Type B pancreatic cell (in vitro differentiated cells): ENCODE measurements at regions not wholly inside any gene's neighbourhood (a gene's known extent, or its start where the extent isn't known, plus 50 kb on each side); places are given as distances from the start of the nearest gene placed in this dataset.

Experiments used
- DNase-seq: peaks from one replicate; pipeline ENCODE4 v3.0.0; 2021; ENCODE audit warnings: mixed read lengths; ENCODE audit not compliant: unreplicated experiment; ENCODE audit errors: extremely low spot score
- H3K27ac Mint-ChIP-seq: 2 replicates; pipeline ENCODE4 v1.8.0; 2021; ENCODE audit warnings: mild to moderate bottlenecking, mixed read lengths
- H3K27me3 Mint-ChIP-seq: 2 replicates; pipeline ENCODE4 v1.8.0; 2021; ENCODE audit warnings: mixed read lengths
- H3K36me3 Mint-ChIP-seq: 2 replicates; pipeline ENCODE4 v1.8.0; 2021; ENCODE audit warnings: mixed read lengths
- H3K4me1 Mint-ChIP-seq: one replicate; pipeline ENCODE4 v1.8.0; 2021; ENCODE audit warnings: mixed read lengths; ENCODE audit not compliant: unreplicated experiment
- H3K4me3 Mint-ChIP-seq: 2 replicates; pipeline ENCODE4 v1.8.0; 2021; ENCODE audit warnings: mild to moderate bottlenecking, mixed read lengths
- H3K9me3 Mint-ChIP-seq: 2 replicates; pipeline ENCODE4 v1.8.0; 2021; ENCODE audit warnings: mixed read lengths
- TF ChIP-seq, protein P1 (sequence below): fragments of 200-600 bp; sonication (generic); conservative IDR thresholded peaks from 2 replicates; pipeline ENCODE4 v1.5.0; 2021; ENCODE audit warnings: antibody characterized with exemption, mild to moderate bottlenecking

DNA sequence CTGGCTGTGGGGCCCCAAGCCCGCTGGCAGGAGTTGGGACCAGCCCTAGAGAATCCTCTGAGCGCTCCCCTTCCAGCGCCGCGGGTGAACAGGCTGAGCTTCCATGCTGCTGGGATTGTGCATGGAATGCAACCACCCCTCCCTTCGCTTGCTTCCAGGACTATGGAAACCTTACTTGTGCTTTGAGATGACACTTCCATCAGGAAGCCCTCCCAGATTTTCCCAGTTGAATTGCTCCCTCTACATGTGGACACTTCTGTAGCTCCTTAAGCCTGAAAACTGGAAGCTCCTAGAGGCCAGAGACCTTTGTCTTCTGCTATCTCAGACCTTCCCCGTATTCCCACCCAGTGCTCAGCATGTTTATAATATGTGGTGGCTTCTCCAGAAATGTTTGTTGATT is 213.2 kb upstream of the RPL38 start:
- no peaks in the 10 kb centered on the region for H3K36me3 Mint-ChIP-seq
- no peak for DNase-seq
- H3K4me3 Mint-ChIP-seq, result no peak overlapping the region
- H3K27ac Mint-ChIP-seq, result no peak overlapping the region
- H3K4me1 Mint-ChIP-seq, result no peaks in the 10 kb centered on the region
- peaks cover 6% of the 10 kb centered on the region for H3K27me3 Mint-ChIP-seq
- H3K9me3 Mint-ChIP-seq, result no peaks in the 10 kb centered on the region
- TF ChIP-seq, protein P1, sequence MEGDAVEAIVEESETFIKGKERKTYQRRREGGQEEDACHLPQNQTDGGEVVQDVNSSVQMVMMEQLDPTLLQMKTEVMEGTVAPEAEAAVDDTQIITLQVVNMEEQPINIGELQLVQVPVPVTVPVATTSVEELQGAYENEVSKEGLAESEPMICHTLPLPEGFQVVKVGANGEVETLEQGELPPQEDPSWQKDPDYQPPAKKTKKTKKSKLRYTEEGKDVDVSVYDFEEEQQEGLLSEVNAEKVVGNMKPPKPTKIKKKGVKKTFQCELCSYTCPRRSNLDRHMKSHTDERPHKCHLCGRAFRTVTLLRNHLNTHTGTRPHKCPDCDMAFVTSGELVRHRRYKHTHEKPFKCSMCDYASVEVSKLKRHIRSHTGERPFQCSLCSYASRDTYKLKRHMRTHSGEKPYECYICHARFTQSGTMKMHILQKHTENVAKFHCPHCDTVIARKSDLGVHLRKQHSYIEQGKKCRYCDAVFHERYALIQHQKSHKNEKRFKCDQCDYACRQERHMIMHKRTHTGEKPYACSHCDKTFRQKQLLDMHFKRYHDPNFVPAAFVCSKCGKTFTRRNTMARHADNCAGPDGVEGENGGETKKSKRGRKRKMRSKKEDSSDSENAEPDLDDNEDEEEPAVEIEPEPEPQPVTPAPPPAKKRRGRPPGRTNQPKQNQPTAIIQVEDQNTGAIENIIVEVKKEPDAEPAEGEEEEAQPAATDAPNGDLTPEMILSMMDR, result no peak

DNA sequence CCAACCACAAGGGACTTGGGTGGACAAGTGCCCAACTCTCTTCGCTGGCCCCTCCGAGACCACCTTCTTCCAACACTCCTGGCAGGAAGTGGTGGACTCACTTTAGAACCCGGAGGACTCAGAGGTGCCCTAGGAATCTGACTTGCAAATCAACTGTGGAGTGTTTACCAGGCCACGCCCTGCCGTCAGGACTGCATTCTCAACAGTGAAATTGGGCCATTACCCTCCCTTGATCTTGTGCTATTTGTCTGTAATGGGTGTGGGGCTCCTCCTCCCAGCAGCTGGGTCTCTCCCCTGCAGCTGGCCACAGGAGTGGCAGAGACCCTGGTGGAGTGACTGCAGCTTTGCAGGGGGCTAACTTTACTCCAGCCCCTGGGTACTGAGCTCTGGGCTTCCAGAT is 212.2 kb upstream of the RPL38 start:
- peaks cover 6% of the 10 kb centered on the region for H3K27me3 Mint-ChIP-seq
- TF ChIP-seq, protein P1, result no peak
- no peak overlapping the region for H3K4me3 Mint-ChIP-seq
- no peaks in the 10 kb centered on the region for H3K4me1 Mint-ChIP-seq
- no peaks in the 10 kb centered on the region for H3K9me3 Mint-ChIP-seq
- H3K36me3 Mint-ChIP-seq, result no peaks in the 10 kb centered on the region
- H3K27ac Mint-ChIP-seq, result no peak overlapping the region
- DNase-seq, result no peak

DNA sequence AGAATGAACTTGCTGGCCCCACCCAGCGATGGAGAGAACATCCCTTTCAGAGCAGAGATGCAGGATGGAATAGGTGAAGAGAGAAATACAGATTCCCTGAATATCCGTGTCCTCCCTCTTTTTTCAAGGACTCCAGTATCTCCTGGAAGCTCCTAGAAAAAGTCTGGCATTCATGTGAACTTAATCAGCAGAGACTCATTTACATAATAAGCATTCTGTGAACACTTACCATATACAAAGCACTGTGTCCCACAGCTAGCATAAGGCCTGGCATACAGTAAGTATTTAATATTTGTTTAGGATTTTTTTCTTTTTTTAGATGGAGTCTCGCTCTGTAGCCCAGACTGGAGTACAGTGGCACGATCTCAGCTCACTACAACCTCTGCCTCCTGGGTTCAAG is 208.5 kb upstream of the RPL38 start:
- Mint-ChIP-seq H3K4me3 (no peak overlapping the region), H3K9me3 (no peaks in the 10 kb centered on the region), H3K27me3 (peaks cover 3% of the 10 kb centered on the region), H3K4me1 (peaks cover 16% of the 10 kb centered on the region), H3K27ac (no peak overlapping the region), H3K36me3 (no peaks in the 10 kb centered on the region)
- TF ChIP-seq, protein P1, result no peak
- DNase-seq, result no peak

DNA sequence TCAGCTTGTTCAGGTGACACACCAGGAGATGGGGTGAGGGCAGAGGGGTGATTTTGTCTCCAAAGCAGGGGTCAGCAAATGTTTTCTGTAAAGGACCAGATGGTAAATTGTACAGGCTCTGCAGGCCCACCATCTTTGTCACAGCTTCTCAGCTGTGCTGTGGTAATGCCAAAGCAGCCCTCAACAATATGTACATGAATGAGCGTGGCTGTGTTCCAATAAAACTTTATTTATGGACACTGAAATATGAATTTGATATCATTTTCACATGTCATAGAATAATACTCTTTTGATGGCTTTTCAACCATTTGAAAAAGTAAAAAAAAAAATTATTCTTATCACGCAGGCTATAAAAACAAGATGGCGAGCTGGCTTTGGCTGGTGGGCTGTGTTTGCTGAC is 206.4 kb upstream of the RPL38 start:
- Mint-ChIP-seq H3K27ac (no peak overlapping the region), H3K4me1 (peaks cover 16% of the 10 kb centered on the region), H3K36me3 (no peaks in the 10 kb centered on the region), H3K4me3 (no peak overlapping the region), H3K27me3 (peaks cover 3% of the 10 kb centered on the region), H3K9me3 (no peaks in the 10 kb centered on the region)
- DNase-seq, result no peak
- TF ChIP-seq, protein P1, result no peak

DNA sequence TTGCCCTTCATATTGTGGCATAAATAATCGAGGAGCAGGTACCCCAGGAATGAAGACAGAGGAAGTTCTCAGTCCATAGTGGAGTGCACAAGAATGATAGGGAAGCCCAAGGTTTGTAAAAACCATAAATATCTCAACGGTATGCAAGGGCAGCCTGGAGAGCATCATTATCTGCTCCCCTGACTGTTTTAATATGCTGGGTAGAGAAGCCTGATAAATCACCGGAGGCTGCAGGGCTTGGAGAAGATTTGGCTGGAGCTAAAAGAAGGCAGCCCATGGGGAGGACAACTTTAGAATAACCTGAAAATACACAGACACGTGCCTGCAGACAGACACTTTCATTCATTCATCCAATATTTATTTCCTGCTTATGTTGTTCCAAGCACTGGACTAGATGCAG is 205.2 kb upstream of the RPL38 start:
- Mint-ChIP-seq H3K9me3 (no peaks in the 10 kb centered on the region), H3K27ac (no peak overlapping the region), H3K36me3 (no peaks in the 10 kb centered on the region), H3K4me3 (no peak overlapping the region), H3K4me1 (peaks cover 16% of the 10 kb centered on the region), H3K27me3 (peaks cover 3% of the 10 kb centered on the region)
- no peak for DNase-seq
- TF ChIP-seq, protein P1, result no peak
